BLaER1 treated with 17β-estradiol and CSF1 and Interleukin-3, amounts not matched to agents 10 nM and 100 nM (cell line): ENCODE measurements at regions not wholly inside any gene's neighbourhood (a gene's known extent, or its start where the extent isn't known, plus 50 kb on each side); places are given as distances from the start of the nearest gene placed in this dataset.

ENCODE experiments used
- H3K27ac ChIP-seq, 11 experiments: shearing (Covaris generic); formaldehyde crosslinking; 2 replicates each; pipeline ENCODE4 v1.8.1; 2022
- H3K27me3 ChIP-seq, 11 experiments: shearing (Covaris generic); formaldehyde crosslinking; 2 replicates each; pipeline ENCODE4 v1.8.1; 2022
- H3K36me3 ChIP-seq, 11 experiments: shearing (Covaris generic); formaldehyde crosslinking; 2 replicates each; pipeline ENCODE4 v1.8.1; 2022
- H3K4me1 ChIP-seq, 10 experiments: shearing (Covaris generic); formaldehyde crosslinking; 2 replicates each; pipeline ENCODE4 v1.8.1; 2022
- H3K4me2 ChIP-seq, 11 experiments: shearing (Covaris generic); formaldehyde crosslinking; 2 replicates each; pipeline ENCODE4 v1.8.1; 2022
- H3K4me3 ChIP-seq, 10 experiments: shearing (Covaris generic); formaldehyde crosslinking; 2 replicates each; pipeline ENCODE4 v1.8.1; 2022
- H3K9ac ChIP-seq, 11 experiments: shearing (Covaris generic); formaldehyde crosslinking; 2 replicates each; pipeline ENCODE4 v1.8.1; 2022
- H3K9me3 ChIP-seq, 11 experiments: shearing (Covaris generic); formaldehyde crosslinking; replicated peaks in 1 of 11; 2 replicates each; pipeline ENCODE4 v1.8.1; 2022
- H4K20me1 ChIP-seq, 11 experiments: shearing (Covaris generic); formaldehyde crosslinking; 2 replicates each; pipeline ENCODE4 v1.8.1; 2022
- Cebpa-rat ChIP-seq, 11 experiments: shearing (Covaris generic); IDR thresholded peaks; 2 replicates each; pipeline ENCODE4 v1.8.1; 2022

DNA sequence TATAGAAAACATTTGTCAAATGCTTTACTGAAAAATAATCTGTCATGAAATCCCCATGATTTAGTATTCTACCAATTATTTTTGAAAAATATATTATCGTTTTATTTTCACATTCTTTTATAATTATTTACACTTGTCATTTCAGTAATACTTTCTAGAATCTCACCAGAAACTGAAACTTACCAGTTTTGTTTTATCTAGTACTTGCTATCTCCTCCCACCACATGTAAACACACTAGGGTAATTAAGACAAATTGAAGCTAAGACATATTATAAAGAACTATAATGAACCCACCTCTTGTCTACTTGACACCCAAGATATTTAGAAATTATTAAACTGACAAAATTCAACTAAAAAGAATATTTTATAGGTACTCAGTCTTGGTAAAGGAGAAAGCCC, 51.5 kb upstream of the GRM3 start:
- H3K4me1 ChIP-seq = no peaks in the 10 kb centered on the region
- no peak for TF ChIP-seq Cebpa-rat (IDR thresholded peaks at IDR 0.05)
- H3K27me3 ChIP-seq = no peaks in the 10 kb centered on the region
- no peak overlapping the region for H3K4me2 ChIP-seq
- no peaks in the 10 kb centered on the region for H3K9me3 ChIP-seq
- no peak overlapping the region for H3K4me3 ChIP-seq
- H4K20me1 ChIP-seq = no peaks in the 10 kb centered on the region
- H3K36me3 ChIP-seq = no peaks in the 10 kb centered on the region
- no peak overlapping the region for H3K9ac ChIP-seq
- no peak overlapping the region for H3K27ac ChIP-seq

- Histone ChIP-seq H3K27ac (no peak overlapping the region), H3K36me3 (no peaks in the 10 kb centered on the region), H3K4me2 (no peak overlapping the region), H3K9me3 (peaks cover 0 to 4% (median 0%) of the 10 kb centered on the region in 11 experiments; a peak in 3 of 22 replicates), H4K20me1 (no peaks in the 10 kb centered on the region), H3K9ac (no peak overlapping the region), H3K27me3 (no peaks in the 10 kb centered on the region), H3K4me1 (no peaks in the 10 kb centered on the region), H3K4me3 (no peak overlapping the region)
- TF ChIP-seq Cebpa-rat (IDR thresholded peaks at IDR 0.05) = no peak
Observed at GRCh38 chr7:86574006-86574405, 69.7 kb upstream of the GRM3 start.

DNA sequence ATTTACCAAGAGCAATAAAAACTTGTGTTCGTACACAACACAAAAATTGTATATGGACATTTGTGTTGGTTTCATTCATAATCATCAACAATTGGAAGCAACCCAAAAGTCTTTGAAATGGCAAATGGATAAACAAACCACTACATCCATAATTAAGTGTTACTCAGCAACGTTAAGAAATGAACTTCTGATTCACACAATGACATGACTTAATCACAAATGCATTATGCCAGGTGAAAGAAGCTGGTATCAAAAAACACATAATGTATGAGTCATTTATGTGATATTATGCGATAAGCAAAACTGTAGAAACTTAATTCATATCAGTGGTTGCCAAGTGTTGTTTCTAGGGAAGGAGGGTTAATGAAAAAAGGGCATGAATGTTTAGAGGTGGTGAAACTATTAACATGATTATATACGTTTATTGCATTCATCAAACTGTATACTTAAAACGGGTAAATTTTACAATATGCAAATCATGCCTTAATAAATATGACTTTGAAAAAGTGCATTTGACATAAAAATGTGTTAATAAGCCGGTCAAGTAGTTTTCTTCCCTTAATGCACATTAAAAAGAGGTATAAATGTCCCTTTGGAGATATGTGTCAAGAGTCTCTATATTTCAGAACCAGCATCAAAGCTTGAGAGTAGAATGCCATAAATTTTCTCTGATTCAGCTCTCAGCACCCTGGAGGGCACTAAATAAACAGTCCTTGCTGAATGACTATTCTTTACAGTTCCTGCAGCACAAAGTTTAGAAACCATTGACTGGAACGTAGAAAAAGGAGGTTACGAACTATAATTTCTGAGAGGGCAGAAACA, 84.8 kb upstream of the GRM3 start:
- H3K4me1 ChIP-seq = no peaks in the 10 kb centered on the region
- no peaks in the 10 kb centered on the region for H3K27me3 ChIP-seq
- H4K20me1 ChIP-seq = no peaks in the 10 kb centered on the region
- H3K27ac ChIP-seq = no peak overlapping the region
- H3K4me2 ChIP-seq = no peak overlapping the region
- H3K9ac ChIP-seq = no peak overlapping the region
- H3K4me3 ChIP-seq = no peak overlapping the region
- no peaks in the 10 kb centered on the region for H3K36me3 ChIP-seq
- no peaks in the 10 kb centered on the region for H3K9me3 ChIP-seq
- no peak for TF ChIP-seq Cebpa-rat (IDR thresholded peaks at IDR 0.05)

DNA sequence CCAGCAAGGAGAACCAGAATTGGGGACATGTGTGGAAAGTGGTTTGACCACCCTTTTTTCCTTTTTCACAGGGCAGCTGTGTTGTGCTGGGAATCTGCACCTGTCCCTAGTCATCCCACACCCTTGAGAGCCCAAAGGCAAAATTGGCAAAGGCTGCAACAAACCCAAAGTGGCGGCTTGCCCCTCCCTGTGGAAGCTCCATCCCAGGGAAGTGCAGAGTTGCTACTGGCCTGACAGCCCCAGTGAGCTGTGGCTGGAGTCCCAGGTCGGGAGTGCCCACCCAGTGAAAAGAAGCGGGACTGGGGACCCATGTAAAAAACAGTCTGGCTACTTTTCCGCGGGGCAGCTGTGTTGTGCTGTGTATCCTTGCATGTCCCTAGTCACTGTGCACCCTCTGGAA, 109.1 kb upstream of the GRM3 start:
- no peak overlapping the region for H3K4me2 ChIP-seq
- H3K9me3 ChIP-seq = 0 out of 22 replicates have a peak, but pooled peaks cover 0 to 4% (median 0%) of the 10 kb centered on the region in 11 experiments
- TF ChIP-seq Cebpa-rat (IDR thresholded peaks at IDR 0.05) = no peak
- no peaks in the 10 kb centered on the region for H3K36me3 ChIP-seq
- no peaks in the 10 kb centered on the region for H3K27me3 ChIP-seq
- H3K27ac ChIP-seq = no peak overlapping the region
- H3K9ac ChIP-seq = no peak overlapping the region
- H4K20me1 ChIP-seq = no peaks in the 10 kb centered on the region
- H3K4me3 ChIP-seq = no peak overlapping the region
- no peaks in the 10 kb centered on the region for H3K4me1 ChIP-seq

- H3K4me2 ChIP-seq = no peak overlapping the region
- no peak overlapping the region for H3K27ac ChIP-seq
- no peak overlapping the region for H3K9ac ChIP-seq
- TF ChIP-seq Cebpa-rat (IDR thresholded peaks at IDR 0.05) = no peak
- H4K20me1 ChIP-seq = no peaks in the 10 kb centered on the region
- no peak overlapping the region for H3K4me3 ChIP-seq
- H3K9me3 ChIP-seq = no peaks in the 10 kb centered on the region
- H3K4me1 ChIP-seq = no peaks in the 10 kb centered on the region
- H3K36me3 ChIP-seq = no peaks in the 10 kb centered on the region
- no peaks in the 10 kb centered on the region for H3K27me3 ChIP-seq
Observed at GRCh38 chr7:86504229-86504628, 139.5 kb upstream of the GRM3 start.

- Histone ChIP-seq H4K20me1 (no peaks in the 10 kb centered on the region), H3K4me3 (no peak overlapping the region), H3K27me3 (no peaks in the 10 kb centered on the region), H3K27ac (no peak overlapping the region), H3K9me3 (no peaks in the 10 kb centered on the region), H3K36me3 (no peaks in the 10 kb centered on the region), H3K4me2 (no peak overlapping the region), H3K9ac (no peak overlapping the region), H3K4me1 (no peaks in the 10 kb centered on the region)
- no peak for TF ChIP-seq Cebpa-rat (IDR thresholded peaks at IDR 0.05)
Observed at GRCh38 chr7:86499986-86500385, 143.7 kb upstream of the GRM3 start.

DNA sequence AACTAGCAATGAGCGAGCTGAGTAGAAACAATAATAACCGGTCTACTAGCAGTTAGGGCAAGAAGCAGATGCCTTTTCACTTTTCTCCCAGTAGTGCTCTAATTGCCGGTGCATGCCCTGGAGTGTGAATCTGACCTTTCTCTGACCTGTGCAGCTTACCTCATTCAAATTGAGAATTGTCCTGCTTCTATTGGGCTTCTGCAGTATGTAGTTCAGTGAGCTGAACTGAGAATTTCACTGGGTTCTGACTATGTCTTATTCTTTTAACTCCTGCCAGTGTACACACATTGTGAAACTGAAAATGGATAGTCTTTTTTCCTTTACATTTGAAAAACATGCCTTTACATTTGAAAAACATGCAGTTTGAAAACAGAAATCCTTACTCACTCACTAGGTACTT, 157.9 kb upstream of the GRM3 start:
- Histone ChIP-seq H3K27ac (no peak overlapping the region), H4K20me1 (no peaks in the 10 kb centered on the region), H3K4me2 (no peak overlapping the region), H3K9me3 (no peaks in the 10 kb centered on the region), H3K27me3 (no peaks in the 10 kb centered on the region), H3K4me3 (no peak overlapping the region), H3K4me1 (no peaks in the 10 kb centered on the region), H3K9ac (no peak overlapping the region), H3K36me3 (no peaks in the 10 kb centered on the region)
- TF ChIP-seq Cebpa-rat (IDR thresholded peaks at IDR 0.05) = no peak

GRCh38 chr7:86479144-86479543, 164.6 kb upstream of the GRM3 start:
- H4K20me1 ChIP-seq = no peaks in the 10 kb centered on the region
- no peak overlapping the region for H3K4me2 ChIP-seq
- no peaks in the 10 kb centered on the region for H3K36me3 ChIP-seq
- H3K27ac ChIP-seq = no peak overlapping the region
- H3K9me3 ChIP-seq = no peaks in the 10 kb centered on the region
- peaks cover 0 to 18% (median 10%) of the 10 kb centered on the region in 10 experiments; a peak in 15 of 20 replicates for H3K4me1 ChIP-seq
- no peaks in the 10 kb centered on the region for H3K27me3 ChIP-seq
- H3K9ac ChIP-seq = no peak overlapping the region
- no peak for TF ChIP-seq Cebpa-rat (IDR thresholded peaks at IDR 0.05)
- no peak overlapping the region for H3K4me3 ChIP-seq

DNA sequence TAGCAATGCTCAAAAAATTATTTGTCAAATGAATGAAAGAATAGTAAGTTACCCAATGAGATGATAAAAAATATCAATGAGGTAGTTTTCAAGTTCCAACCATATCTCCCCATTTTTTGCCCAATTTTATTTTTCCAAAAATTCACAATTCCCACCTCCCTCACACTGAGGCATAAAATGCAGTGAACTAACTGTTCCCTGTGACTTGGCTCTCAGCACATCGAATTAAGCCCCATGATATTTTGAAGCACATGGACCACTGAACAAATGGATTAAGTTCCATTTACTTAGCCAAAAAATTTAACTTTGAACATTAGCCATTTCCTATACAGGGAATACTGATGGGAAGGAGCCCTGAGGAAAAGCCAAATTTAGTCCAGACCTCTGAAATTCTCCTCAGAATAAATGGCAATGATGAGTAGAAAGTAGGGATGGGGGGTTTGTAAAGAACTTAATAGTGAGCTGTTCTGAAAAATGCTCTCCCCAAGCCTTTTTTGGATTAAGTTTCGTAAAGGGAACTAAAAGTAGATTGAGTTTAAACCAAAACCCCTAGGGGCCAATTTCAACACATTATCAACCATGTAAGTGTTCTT, 166.3 kb upstream of the GRM3 start:
- Histone ChIP-seq H3K9ac (no peak overlapping the region), H3K4me3 (no peak overlapping the region), H3K36me3 (no peaks in the 10 kb centered on the region), H4K20me1 (no peaks in the 10 kb centered on the region), H3K4me2 (peak overlapping the region in 10 of 11 experiments; percentile 28 to 73 (median 48); a peak in 17 of 22 replicates), H3K9me3 (no peaks in the 10 kb centered on the region), H3K27me3 (no peaks in the 10 kb centered on the region), H3K27ac (peak overlapping the region in 6 of 11 experiments; percentile 23 to 61 (median 41); a peak in 11 of 22 replicates), H3K4me1 (peaks cover 0 to 18% (median 10%) of the 10 kb centered on the region in 10 experiments; a peak in 15 of 20 replicates)
- no peak for TF ChIP-seq Cebpa-rat (IDR thresholded peaks at IDR 0.05)

- H3K27me3 ChIP-seq = no peaks in the 10 kb centered on the region
- no peak overlapping the region for H3K4me2 ChIP-seq
- H4K20me1 ChIP-seq = no peaks in the 10 kb centered on the region
- H3K4me3 ChIP-seq = no peak overlapping the region
- H3K9me3 ChIP-seq = no peaks in the 10 kb centered on the region
- H3K36me3 ChIP-seq = no peaks in the 10 kb centered on the region
- H3K9ac ChIP-seq = no peak overlapping the region
- no peaks in the 10 kb centered on the region for H3K4me1 ChIP-seq
- TF ChIP-seq Cebpa-rat (IDR thresholded peaks at IDR 0.05) = no peak
- H3K27ac ChIP-seq = no peak overlapping the region
Observed at GRCh38 chr7:86470763-86471162, 172.9 kb upstream of the GRM3 start.
